ENCODE measurements at regions not wholly inside any gene's neighbourhood (a gene's known extent, or its start where the extent isn't known, plus 50 kb on each side); places are given as distances from the start of the nearest gene placed in this dataset.

DNA sequence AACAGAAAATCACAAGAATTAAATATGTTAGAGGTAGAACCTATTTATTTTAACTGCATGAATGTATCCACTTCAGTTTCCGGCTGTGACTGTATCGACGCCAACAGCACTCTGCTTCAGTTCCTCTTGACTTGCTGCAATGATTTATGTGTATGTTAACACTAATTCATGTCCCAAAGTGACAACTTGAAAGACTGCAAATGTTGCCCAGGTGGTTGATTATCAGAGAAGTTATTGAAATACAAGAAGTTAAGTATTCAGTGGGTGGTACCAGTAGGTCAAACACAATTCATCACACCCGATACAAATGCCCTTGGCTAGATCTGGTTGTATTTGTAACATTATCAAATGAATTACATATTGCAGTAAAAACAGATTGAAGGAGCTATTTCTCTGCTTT is 622.7 kb upstream of the CDH18 start:
- no peak overlapping the region for H2BK12ac ChIP-seq (ENCODE audit: low read length in 2 of 2)
- H3K79me1 ChIP-seq (replicated peaks; ENCODE audit: low read length, poor library complexity, severe bottlenecking), result no peaks in the 10 kb centered on the region
- no peak overlapping the region for H3K4me2 ChIP-seq (ENCODE audit: low read length, poor library complexity, severe bottlenecking)
- H2BK5ac ChIP-seq (ENCODE audit: low read depth, low read length, poor library complexity, severe bottlenecking), result no peak overlapping the region
- no peak overlapping the region for H3K23ac ChIP-seq (ENCODE audit: low read length in 2 of 2)
- H2AK5ac ChIP-seq (ENCODE audit: low read length, severe bottlenecking), result no peak overlapping the region
- H4K8ac ChIP-seq (ENCODE audit: low read length), result no peak overlapping the region
- H3K4ac ChIP-seq (ENCODE audit: low read depth in 1 of 2, low read length in 2 of 2), result no peak overlapping the region
- no peak overlapping the region for H3K14ac ChIP-seq (ENCODE audit: low read length in 2 of 2)
- no peak overlapping the region for H3K9ac ChIP-seq (ENCODE audit: low read length)
- H4K91ac ChIP-seq (ENCODE audit: low read length), result no peak overlapping the region
- H3K27ac ChIP-seq (ENCODE audit: low read length, poor library complexity, severe bottlenecking), result no peak overlapping the region
- H3K36me3 ChIP-seq (ENCODE audit: control insufficient read depth in 1 of 2, insufficient read depth in 2 of 2, low read depth in 1 of 2, low read length in 2 of 2), result no peaks in the 10 kb centered on the region
- H3K27me3 ChIP-seq (ENCODE audit: control insufficient read depth in 1 of 2, insufficient read depth in 1 of 2, low read length in 2 of 2), result no peaks in the 10 kb centered on the region
- H2BK15ac ChIP-seq (ENCODE audit: low read depth, poor library complexity, severe bottlenecking), result no peak overlapping the region
- no peak overlapping the region for H3K18ac ChIP-seq (ENCODE audit: low read depth in 1 of 2, low read length in 2 of 2)
- no peaks in the 10 kb centered on the region for H3K9me3 ChIP-seq (ENCODE audit: control insufficient read depth, low read length)
- no peak overlapping the region for H2BK120ac ChIP-seq (ENCODE audit: low read depth, low read length)
- no peaks in the 10 kb centered on the region for H3K4me1 ChIP-seq (ENCODE audit: control insufficient read depth, insufficient read depth, low read depth, low read length)
- DNase-seq, result no peak
- H2AFZ ChIP-seq (ENCODE audit: low read depth, low read length), result no peak overlapping the region
- H3K4me3 ChIP-seq (ENCODE audit: insufficient read depth in 1 of 2, low read depth in 1 of 2, low read length in 2 of 2), result no peak overlapping the region
- 94% methylated on average over 3 of the region's 4 CpGs for WGBS

DNA sequence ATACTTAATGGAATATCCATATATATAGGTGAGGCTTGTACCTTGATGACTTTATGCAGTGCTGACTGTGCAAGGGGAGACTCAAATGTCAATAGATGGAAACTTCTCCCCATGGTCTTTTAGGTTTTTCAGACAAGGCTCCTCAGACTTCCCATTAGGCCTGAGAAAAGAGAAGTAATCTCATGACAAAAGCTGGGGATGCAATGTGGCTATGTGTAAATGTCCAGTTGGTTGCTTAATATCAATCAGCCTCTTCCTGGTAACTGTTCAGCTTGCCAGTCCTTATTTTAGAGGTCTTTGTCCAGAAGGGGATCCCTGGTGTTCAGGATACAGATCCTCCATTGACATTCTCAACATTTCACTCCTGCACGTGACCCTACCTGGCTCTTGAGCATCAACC is 621.1 kb upstream of the CDH18 start:
- no peak overlapping the region for H3K27ac ChIP-seq (ENCODE audit: low read length, poor library complexity, severe bottlenecking)
- H3K18ac ChIP-seq (ENCODE audit: low read depth in 1 of 2, low read length in 2 of 2), result no peak overlapping the region
- no peak overlapping the region for H2BK120ac ChIP-seq (ENCODE audit: low read depth, low read length)
- no peak overlapping the region for H3K23ac ChIP-seq (ENCODE audit: low read length in 2 of 2)
- H3K27me3 ChIP-seq (ENCODE audit: control insufficient read depth in 1 of 2, insufficient read depth in 1 of 2, low read length in 2 of 2), result no peaks in the 10 kb centered on the region
- H3K14ac ChIP-seq (ENCODE audit: low read length in 2 of 2), result no peak overlapping the region
- H3K4me3 ChIP-seq (ENCODE audit: insufficient read depth in 1 of 2, low read depth in 1 of 2, low read length in 2 of 2), result no peak overlapping the region
- H4K91ac ChIP-seq (ENCODE audit: low read length), result no peak overlapping the region
- no peak overlapping the region for H3K4me2 ChIP-seq (ENCODE audit: low read length, poor library complexity, severe bottlenecking)
- no peak overlapping the region for H4K8ac ChIP-seq (ENCODE audit: low read length)
- H2BK5ac ChIP-seq (ENCODE audit: low read depth, low read length, poor library complexity, severe bottlenecking), result no peak overlapping the region
- no peaks in the 10 kb centered on the region for H3K79me1 ChIP-seq (replicated peaks; ENCODE audit: low read length, poor library complexity, severe bottlenecking)
- no peak overlapping the region for H2BK15ac ChIP-seq (ENCODE audit: low read depth, poor library complexity, severe bottlenecking)
- WGBS, result 76% methylated on average over 1 of the region's 1 CpG
- DNase-seq, result no peak
- H2BK12ac ChIP-seq (ENCODE audit: low read length in 2 of 2), result no peak overlapping the region
- H3K36me3 ChIP-seq (ENCODE audit: control insufficient read depth in 1 of 2, insufficient read depth in 2 of 2, low read depth in 1 of 2, low read length in 2 of 2), result no peaks in the 10 kb centered on the region
- H2AFZ ChIP-seq (ENCODE audit: low read depth, low read length), result no peak overlapping the region
- H2AK5ac ChIP-seq (ENCODE audit: low read length, severe bottlenecking), result no peak overlapping the region
- no peak overlapping the region for H3K4ac ChIP-seq (ENCODE audit: low read depth in 1 of 2, low read length in 2 of 2)
- H3K9ac ChIP-seq (ENCODE audit: low read length), result no peak overlapping the region
- H3K9me3 ChIP-seq (ENCODE audit: control insufficient read depth, low read length), result no peaks in the 10 kb centered on the region
- H3K4me1 ChIP-seq (ENCODE audit: control insufficient read depth, insufficient read depth, low read depth, low read length), result no peaks in the 10 kb centered on the region

DNA sequence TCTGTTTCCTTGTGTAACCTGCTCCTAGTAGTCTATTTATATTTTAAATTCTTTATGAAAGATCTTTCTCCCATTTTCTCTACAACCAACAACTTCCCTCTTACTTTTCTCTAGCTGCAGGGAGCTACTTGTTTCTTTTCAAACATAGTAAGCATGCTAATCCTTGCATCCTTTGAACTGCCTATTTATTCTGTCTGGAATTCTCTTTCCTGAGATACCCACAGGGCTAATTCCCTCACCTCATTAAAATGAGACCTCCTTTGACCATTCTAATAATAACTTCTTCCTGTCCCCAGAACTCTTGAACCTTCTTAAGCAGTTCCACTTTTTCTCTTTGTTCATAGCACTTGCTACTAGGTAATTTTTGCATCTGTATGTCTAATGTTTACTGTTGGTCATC is 620.6 kb upstream of the CDH18 start:
- H3K18ac ChIP-seq (ENCODE audit: low read depth in 1 of 2, low read length in 2 of 2), result no peak overlapping the region
- no peak overlapping the region for H3K4me2 ChIP-seq (ENCODE audit: low read length, poor library complexity, severe bottlenecking)
- no peak overlapping the region for H2BK120ac ChIP-seq (ENCODE audit: low read depth, low read length)
- H3K9ac ChIP-seq (ENCODE audit: low read length), result no peak overlapping the region
- H3K79me1 ChIP-seq (replicated peaks; ENCODE audit: low read length, poor library complexity, severe bottlenecking), result no peaks in the 10 kb centered on the region
- no peaks in the 10 kb centered on the region for H3K4me1 ChIP-seq (ENCODE audit: control insufficient read depth, insufficient read depth, low read depth, low read length)
- H3K27ac ChIP-seq (ENCODE audit: low read length, poor library complexity, severe bottlenecking), result no peak overlapping the region
- no peak overlapping the region for H4K91ac ChIP-seq (ENCODE audit: low read length)
- no peak overlapping the region for H4K8ac ChIP-seq (ENCODE audit: low read length)
- H3K4me3 ChIP-seq (ENCODE audit: insufficient read depth in 1 of 2, low read depth in 1 of 2, low read length in 2 of 2), result no peak overlapping the region
- H3K14ac ChIP-seq (ENCODE audit: low read length in 2 of 2), result no peak overlapping the region
- no peak overlapping the region for H3K23ac ChIP-seq (ENCODE audit: low read length in 2 of 2)
- H2BK5ac ChIP-seq (ENCODE audit: low read depth, low read length, poor library complexity, severe bottlenecking), result no peak overlapping the region
- no peaks in the 10 kb centered on the region for H3K36me3 ChIP-seq (ENCODE audit: control insufficient read depth in 1 of 2, insufficient read depth in 2 of 2, low read depth in 1 of 2, low read length in 2 of 2)
- H2BK12ac ChIP-seq (ENCODE audit: low read length in 2 of 2), result no peak overlapping the region
- no peaks in the 10 kb centered on the region for H3K27me3 ChIP-seq (ENCODE audit: control insufficient read depth in 1 of 2, insufficient read depth in 1 of 2, low read length in 2 of 2)
- no peaks in the 10 kb centered on the region for H3K9me3 ChIP-seq (ENCODE audit: control insufficient read depth, low read length)
- no peak overlapping the region for H2AFZ ChIP-seq (ENCODE audit: low read depth, low read length)
- no peak overlapping the region for H3K4ac ChIP-seq (ENCODE audit: low read depth in 1 of 2, low read length in 2 of 2)
- H2AK5ac ChIP-seq (ENCODE audit: low read length, severe bottlenecking), result no peak overlapping the region
- DNase-seq, result no peak
- H2BK15ac ChIP-seq (ENCODE audit: low read depth, poor library complexity, severe bottlenecking), result no peak overlapping the region

DNA sequence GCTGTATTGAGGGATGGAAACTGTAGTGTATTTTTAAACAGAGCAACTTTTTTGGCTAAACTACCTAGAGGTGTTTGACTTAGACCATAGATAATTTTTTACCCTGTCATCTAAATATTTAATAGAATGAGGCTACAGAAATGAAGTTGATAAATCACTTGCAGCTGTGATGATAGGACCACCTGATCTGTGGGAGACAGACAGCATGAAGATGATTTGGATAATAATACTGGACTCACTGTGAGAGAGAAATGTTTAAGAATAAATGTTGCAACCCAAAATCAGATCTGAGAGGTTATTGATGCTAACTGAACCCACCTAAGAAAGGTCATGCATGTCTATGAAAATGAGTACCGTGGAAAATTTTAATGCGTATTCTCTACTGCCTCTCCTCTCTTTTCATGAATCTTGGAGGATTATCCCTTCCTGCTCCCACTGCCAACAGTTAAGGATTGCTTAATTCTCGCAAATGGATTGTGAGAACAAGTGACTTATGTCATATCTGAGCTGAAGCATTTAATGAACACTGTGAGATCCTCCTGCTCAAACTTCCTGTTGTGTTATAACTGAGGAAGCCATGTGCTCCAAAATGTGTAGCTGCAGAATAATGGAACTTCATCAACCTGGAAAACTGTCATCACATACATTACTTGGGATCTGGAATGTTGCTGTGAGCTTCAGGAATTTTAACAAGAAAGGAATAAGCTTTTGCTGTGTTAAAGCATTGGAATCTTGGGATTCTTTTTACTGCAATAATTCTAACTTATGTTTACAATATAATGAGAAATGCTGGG is 617.9 kb upstream of the CDH18 start:
- DNase-seq, result no peak
- H3K4me3 ChIP-seq (ENCODE audit: insufficient read depth in 1 of 2, low read depth in 1 of 2, low read length in 2 of 2), result no peak overlapping the region

More for the DNA sequence above, 617.9 kb upstream of the CDH18 start:
- H3K14ac ChIP-seq (ENCODE audit: low read length in 2 of 2), result no peak overlapping the region
- no peaks in the 10 kb centered on the region for H3K79me1 ChIP-seq (replicated peaks; ENCODE audit: low read length, poor library complexity, severe bottlenecking)
- H3K18ac ChIP-seq (ENCODE audit: low read depth in 1 of 2, low read length in 2 of 2), result no peak overlapping the region
- no peak overlapping the region for H4K91ac ChIP-seq (ENCODE audit: low read length)
- H3K23ac ChIP-seq (ENCODE audit: low read length in 2 of 2), result no peak overlapping the region
- H2BK12ac ChIP-seq (ENCODE audit: low read length in 2 of 2), result no peak overlapping the region
- H3K27me3 ChIP-seq (ENCODE audit: control insufficient read depth in 1 of 2, insufficient read depth in 1 of 2, low read length in 2 of 2), result no peaks in the 10 kb centered on the region
- H2AFZ ChIP-seq (ENCODE audit: low read depth, low read length), result no peak overlapping the region
- H3K4me1 ChIP-seq (ENCODE audit: control insufficient read depth, insufficient read depth, low read depth, low read length), result no peaks in the 10 kb centered on the region
- H3K36me3 ChIP-seq (ENCODE audit: control insufficient read depth in 1 of 2, insufficient read depth in 2 of 2, low read depth in 1 of 2, low read length in 2 of 2), result no peaks in the 10 kb centered on the region
- no peak overlapping the region for H3K27ac ChIP-seq (ENCODE audit: low read length, poor library complexity, severe bottlenecking)
- no peak overlapping the region for H3K4ac ChIP-seq (ENCODE audit: low read depth in 1 of 2, low read length in 2 of 2)
- no peak overlapping the region for H2AK5ac ChIP-seq (ENCODE audit: low read length, severe bottlenecking)
- no peaks in the 10 kb centered on the region for H3K9me3 ChIP-seq (ENCODE audit: control insufficient read depth, low read length)
- no peak overlapping the region for H3K4me2 ChIP-seq (ENCODE audit: low read length, poor library complexity, severe bottlenecking)
- no peak overlapping the region for H2BK15ac ChIP-seq (ENCODE audit: low read depth, poor library complexity, severe bottlenecking)
- H4K8ac ChIP-seq (ENCODE audit: low read length), result no peak overlapping the region
- H2BK5ac ChIP-seq (ENCODE audit: low read depth, low read length, poor library complexity, severe bottlenecking), result no peak overlapping the region
- no peak overlapping the region for H3K9ac ChIP-seq (ENCODE audit: low read length)
- WGBS, result 75% methylated on average over 2 of the region's 3 CpGs
- no peak overlapping the region for H2BK120ac ChIP-seq (ENCODE audit: low read depth, low read length)
